Adrenal gland (tissue), 9 donors: ENCODE measurements at regions not wholly inside any gene's neighbourhood (a gene's known extent, or its start where the extent isn't known, plus 50 kb on each side); places are given as distances from the start of the nearest gene placed in this dataset.

Experiments used
- DNase-seq, 7 donors: peaks; one replicate each; pipeline ENCODE4 v3.0.0-alpha.2; 2019 to 2020
- H3K27ac ChIP-seq, 5 donors: fragments of 200-600 bp; sonication (generic) in 4 of 5; 1 replicate in 3 of 5; 2 replicates in 2 of 5; pipeline versions ENCODE4 v1.5.1 to v1.8.0; 2016 to 2020; ENCODE audit warnings: mild to moderate bottlenecking in 1 of 5
- H3K27me3 ChIP-seq: fragments of 200-600 bp; 2 replicates; pipeline ENCODE4 v1.8.0; 2021
- H3K36me3 ChIP-seq, 2 donors: fragments of 200-600 bp; replicated peaks in 1 of 2; 1 replicate in 1 of 2; 2 replicates in 1 of 2; pipeline versions ENCODE4 v1.5.1 to v1.8.0; 2018 to 2022
- H3K4me1 ChIP-seq, 2 donors: fragments of 200-600 bp; replicated peaks in 1 of 2; 1 replicate in 1 of 2; 2 replicates in 1 of 2; pipeline versions ENCODE4 v1.5.1 to v1.8.0; 2018 to 2021
- H3K4me3 ChIP-seq, 4 donors: fragments of 200-600 bp; sonication (generic) in 3 of 4; one replicate each; pipeline ENCODE4 v1.5.1; 2016 to 2018
- H3K9me3 ChIP-seq, 3 donors: fragments of 200-600 bp; sonication (generic) in 1 of 3; replicated peaks in 1 of 3; 1 replicate in 2 of 3; 2 replicates in 1 of 3; pipeline versions ENCODE4 v1.5.1 to v1.8.0; 2016 to 2021
- CTCF ChIP-seq, 6 experiments: fragments of 450-650 bp in 4 of 6; fragments of 200-600 bp in 2 of 6; sonication (generic) in 1 of 6; IDR thresholded peaks; 1 replicate in 5 of 6; 2 replicates in 1 of 6; pipeline versions ENCODE4 v1.5.1 to v1.8.0; 2016 to 2021; ENCODE audit warnings: antibody characterized with exemption in 6 of 6, mild to moderate bottlenecking in 2 of 6, moderate library complexity in 1 of 6
- POLR2A ChIP-seq, 2 donors: fragments of 450-650 bp; IDR thresholded peaks; one replicate each; pipeline ENCODE4 v1.6.1; 2017; ENCODE audit warnings: antibody characterized with exemption in 2 of 2, mild to moderate bottlenecking in 2 of 2, moderate library complexity in 1 of 2
- WGBS, 4 donors: extraction: QIAGEN DNeasy Blood & Tissue Kit in 2 of 4; methylation state at CpG; one replicate each; pipeline versions ENCODE4 v1.1.5 to v1.1.7; 2013 to 2017; 5-methylcytosine and 5-hydroxymethylcytosine counted together
- intact Hi-C, 2 donors: fragments of 100-400 bp; cut with DNase I; formaldehyde crosslinking; loops; one replicate each; pipeline versions ENCODE4 v1.14.1 to v1.15.0; 2022 to 2023
- donor health status: healthy with polysubstance abuse.
- donor health status: Bipolar disorder and iron deficiency.
- donor health status: DM: yes; HTN: yes; CAD: no.
- donor health status: DM: no; HTN: no; CAD: no.
- donor health status: DM: no; HTN: no; CAD: no.

GRCh38 chrX:82163701-82164100 lies 961.8 kb downstream of the SH3BGRL start:
- H3K4me3 ChIP-seq: no peak overlapping the region
- intact Hi-C loops: no loop called here
- no peaks in the 10 kb centered on the region for H3K9me3 ChIP-seq
- TF ChIP-seq POLR2A (IDR thresholded peaks at IDR 0.05) (no peak), CTCF (IDR thresholded peaks at IDR 0.05) (no peak)
- no peaks in the 10 kb centered on the region for H3K36me3 ChIP-seq
- no peak overlapping the region for H3K27ac ChIP-seq
- no peaks in the 10 kb centered on the region for H3K4me1 ChIP-seq
- DNase-seq: no peak
- H3K27me3 ChIP-seq: peaks cover 5% of the 10 kb centered on the region

GRCh38 chrX:82196866-82197265 lies 995.0 kb downstream of the SH3BGRL start:
- TF ChIP-seq CTCF (IDR thresholded peaks at IDR 0.05): no peak
- no peak for TF ChIP-seq POLR2A (IDR thresholded peaks at IDR 0.05)
- H3K4me1 ChIP-seq: no peaks in the 10 kb centered on the region
- no peaks in the 10 kb centered on the region for H3K27me3 ChIP-seq
- H3K9me3 ChIP-seq: no peaks in the 10 kb centered on the region
- no peaks in the 10 kb centered on the region for H3K36me3 ChIP-seq
- intact Hi-C loops: no loop called here
- DNase-seq: no peak
- 50 to 86% (median 69%) methylated on average over 1 of the region's 1 CpG for WGBS, 4 donors
- no peak overlapping the region for H3K4me3 ChIP-seq
- H3K27ac ChIP-seq: no peak overlapping the region

GRCh38 chrX:82208975-82209374 lies 1007.1 kb downstream of the SH3BGRL start:
- Histone ChIP-seq H3K4me3 (no peak overlapping the region), H3K4me1 (no peaks in the 10 kb centered on the region), H3K36me3 (no peaks in the 10 kb centered on the region), H3K27ac (no peak overlapping the region), H3K27me3 (peaks cover 7% of the 10 kb centered on the region), H3K9me3 (no peaks in the 10 kb centered on the region)
- no peak for DNase-seq
- intact Hi-C loops: no loop called here
- WGBS, 4 donors: 39 to 52% (median 42%) methylated on average over 3 of the region's 3 CpGs
- TF ChIP-seq CTCF (IDR thresholded peaks at IDR 0.05) (no peak), POLR2A (IDR thresholded peaks at IDR 0.05) (no peak)

GRCh38 chrX:82218361-82218760 lies 1016.5 kb downstream of the SH3BGRL start:
- H3K9me3 ChIP-seq: no peaks in the 10 kb centered on the region
- H3K36me3 ChIP-seq: no peaks in the 10 kb centered on the region
- no peaks in the 10 kb centered on the region for H3K4me1 ChIP-seq
- H3K27ac ChIP-seq: no peak overlapping the region
- no peak overlapping the region for H3K4me3 ChIP-seq
- H3K27me3 ChIP-seq: no peaks in the 10 kb centered on the region
- intact Hi-C loops: no loop called here
- WGBS, 4 donors: 8 to 26% (median 15%) methylated on average over 2 of the region's 2 CpGs
- no peak for DNase-seq
- TF ChIP-seq CTCF (IDR thresholded peaks at IDR 0.05) (peak; percentile 18 to 50 (median 27)), POLR2A (IDR thresholded peaks at IDR 0.05) (no peak)
